IMR-90 (cell line): ENCODE measurements at regions not wholly inside any gene's neighbourhood (a gene's known extent, or its start where the extent isn't known, plus 50 kb on each side); places are given as distances from the start of the nearest gene placed in this dataset.

Experiments used
- CEBPB ChIP-seq: IDR thresholded peaks from 2 replicates; pipeline ENCODE4 v1.6.1; 2012; ENCODE audit warnings: low read depth, low read length, improper control_type of control experiment
- MAFK ChIP-seq: IDR thresholded peaks from 2 replicates; pipeline ENCODE4 v1.6.1; 2012; ENCODE audit warnings: low read depth, low read length, improper control_type of control experiment
- MXI1 ChIP-seq: IDR thresholded peaks from 2 replicates; pipeline ENCODE4 v1.6.1; 2012; ENCODE audit warnings: low read depth, mild to moderate bottlenecking, low read length, moderate library complexity, borderline replicate concordance
- NFE2L2 ChIP-seq: fragments of 150-350 bp; IDR thresholded peaks from 2 replicates; pipeline ENCODE4 v1.6.1; 2016; ENCODE audit warnings: low read depth, mild to moderate bottlenecking, low read length
- POLR2A ChIP-seq: IDR thresholded peaks from 2 replicates; pipeline ENCODE4 v1.6.1; 2012; ENCODE audit warnings: mild to moderate bottlenecking, low read depth, low read length
- RCOR1 ChIP-seq: IDR thresholded peaks from 2 replicates; pipeline ENCODE4 v1.6.1; 2012; ENCODE audit warnings: mild to moderate bottlenecking, low read length, improper control_type of control experiment; ENCODE audit not compliant: insufficient replicate concordance
- RFX5 ChIP-seq: IDR thresholded peaks from 2 replicates; pipeline ENCODE4 v1.8.0; 2012; ENCODE audit warnings: low read depth, mild to moderate bottlenecking, low read length, moderate library complexity
- SMC3 ChIP-seq: fragments of 150-350 bp; IDR thresholded peaks from 2 replicates; pipeline ENCODE4 v1.6.1; 2016; ENCODE audit warnings: low read depth, mild to moderate bottlenecking, antibody characterized with exemption, low read length, moderate library complexity
- TF ChIP-seq, protein P1 (sequence below): conservative IDR thresholded peaks from 2 replicates; pipeline ENCODE4 v1.5.1; 2012; ENCODE audit warnings: mild to moderate bottlenecking, low read depth, low read length, improper control_type of control experiment
- TF ChIP-seq, protein P2 (sequence below): fragments of 150-350 bp; IDR thresholded peaks from 2 replicates; pipeline ENCODE4 v1.6.1; 2016; ENCODE audit warnings: low read depth, mild to moderate bottlenecking, low read length, moderate library complexity, borderline replicate concordance
- TF ChIP-seq, protein P3 (sequence below): fragments of 150-350 bp; IDR thresholded peaks from 2 replicates; pipeline ENCODE4 v1.6.1; 2017; ENCODE audit warnings: mild to moderate bottlenecking, antibody characterized with exemption, low read length, low read depth

DNA sequence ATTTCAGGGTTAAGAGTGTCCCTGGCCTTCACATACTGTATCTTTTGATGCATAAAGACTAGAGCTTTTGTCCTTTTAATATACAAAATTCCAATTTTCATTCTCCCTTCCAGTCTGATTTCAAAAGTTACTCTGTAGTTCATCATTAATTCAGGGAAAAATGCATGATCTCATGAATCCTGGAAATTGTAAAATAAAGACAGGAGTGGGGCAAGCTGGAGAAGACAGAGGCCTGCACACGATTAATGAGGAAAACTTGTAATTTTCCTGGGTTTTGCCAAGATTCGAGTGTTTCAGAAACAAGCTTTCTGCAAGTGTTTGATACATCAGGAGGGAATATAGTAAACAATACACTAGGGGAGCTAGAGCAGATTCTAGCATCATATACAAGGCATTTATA lies 947.9 kb downstream of the FAT4 start:
- TF ChIP-seq, protein P1, sequence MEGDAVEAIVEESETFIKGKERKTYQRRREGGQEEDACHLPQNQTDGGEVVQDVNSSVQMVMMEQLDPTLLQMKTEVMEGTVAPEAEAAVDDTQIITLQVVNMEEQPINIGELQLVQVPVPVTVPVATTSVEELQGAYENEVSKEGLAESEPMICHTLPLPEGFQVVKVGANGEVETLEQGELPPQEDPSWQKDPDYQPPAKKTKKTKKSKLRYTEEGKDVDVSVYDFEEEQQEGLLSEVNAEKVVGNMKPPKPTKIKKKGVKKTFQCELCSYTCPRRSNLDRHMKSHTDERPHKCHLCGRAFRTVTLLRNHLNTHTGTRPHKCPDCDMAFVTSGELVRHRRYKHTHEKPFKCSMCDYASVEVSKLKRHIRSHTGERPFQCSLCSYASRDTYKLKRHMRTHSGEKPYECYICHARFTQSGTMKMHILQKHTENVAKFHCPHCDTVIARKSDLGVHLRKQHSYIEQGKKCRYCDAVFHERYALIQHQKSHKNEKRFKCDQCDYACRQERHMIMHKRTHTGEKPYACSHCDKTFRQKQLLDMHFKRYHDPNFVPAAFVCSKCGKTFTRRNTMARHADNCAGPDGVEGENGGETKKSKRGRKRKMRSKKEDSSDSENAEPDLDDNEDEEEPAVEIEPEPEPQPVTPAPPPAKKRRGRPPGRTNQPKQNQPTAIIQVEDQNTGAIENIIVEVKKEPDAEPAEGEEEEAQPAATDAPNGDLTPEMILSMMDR: no peak
- no peak for TF ChIP-seq POLR2A
- no peak for TF ChIP-seq RCOR1
- TF ChIP-seq, protein P2, sequence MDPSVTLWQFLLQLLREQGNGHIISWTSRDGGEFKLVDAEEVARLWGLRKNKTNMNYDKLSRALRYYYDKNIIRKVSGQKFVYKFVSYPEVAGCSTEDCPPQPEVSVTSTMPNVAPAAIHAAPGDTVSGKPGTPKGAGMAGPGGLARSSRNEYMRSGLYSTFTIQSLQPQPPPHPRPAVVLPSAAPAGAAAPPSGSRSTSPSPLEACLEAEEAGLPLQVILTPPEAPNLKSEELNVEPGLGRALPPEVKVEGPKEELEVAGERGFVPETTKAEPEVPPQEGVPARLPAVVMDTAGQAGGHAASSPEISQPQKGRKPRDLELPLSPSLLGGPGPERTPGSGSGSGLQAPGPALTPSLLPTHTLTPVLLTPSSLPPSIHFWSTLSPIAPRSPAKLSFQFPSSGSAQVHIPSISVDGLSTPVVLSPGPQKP: no peak
- no peak for TF ChIP-seq CEBPB
- TF ChIP-seq, protein P3, sequence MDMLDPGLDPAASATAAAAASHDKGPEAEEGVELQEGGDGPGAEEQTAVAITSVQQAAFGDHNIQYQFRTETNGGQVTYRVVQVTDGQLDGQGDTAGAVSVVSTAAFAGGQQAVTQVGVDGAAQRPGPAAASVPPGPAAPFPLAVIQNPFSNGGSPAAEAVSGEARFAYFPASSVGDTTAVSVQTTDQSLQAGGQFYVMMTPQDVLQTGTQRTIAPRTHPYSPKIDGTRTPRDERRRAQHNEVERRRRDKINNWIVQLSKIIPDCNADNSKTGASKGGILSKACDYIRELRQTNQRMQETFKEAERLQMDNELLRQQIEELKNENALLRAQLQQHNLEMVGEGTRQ: no peak
- TF ChIP-seq SMC3: no peak
- no peak for TF ChIP-seq RFX5
- no peak for TF ChIP-seq MAFK
- TF ChIP-seq NFE2L2: no peak
- no peak for TF ChIP-seq MXI1
